ENCODE measurements at regions not wholly inside any gene's neighbourhood (a gene's known extent, or its start where the extent isn't known, plus 50 kb on each side); places are given as distances from the start of the nearest gene placed in this dataset.
A peak's percentile ranks its signal among the peaks of the same experiment; 100 is the strongest.

DNA sequence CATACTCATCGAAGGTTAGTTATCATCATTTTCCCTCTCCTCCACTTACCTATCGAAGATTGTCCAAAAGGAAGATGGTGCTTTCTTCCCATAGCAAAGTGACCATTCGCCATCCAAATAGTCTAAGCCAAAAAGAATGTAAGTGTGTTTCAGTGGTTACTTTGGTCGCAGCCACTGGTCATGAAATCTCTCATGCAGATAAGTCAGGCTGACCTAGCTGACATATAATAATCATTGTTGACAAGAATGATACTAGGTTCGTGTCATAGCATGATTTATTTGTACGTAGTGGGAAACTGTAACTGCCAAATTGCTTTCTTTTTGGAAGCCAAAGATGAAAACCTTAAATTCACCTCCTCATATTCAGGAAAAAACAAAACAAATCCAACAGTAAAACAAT is 89.6 kb upstream of the PMAIP1 start:
- WGBS (ENCODE audit: insufficient coverage): no CpG with 5 or more reads among the region's 6 CpGs

DNA sequence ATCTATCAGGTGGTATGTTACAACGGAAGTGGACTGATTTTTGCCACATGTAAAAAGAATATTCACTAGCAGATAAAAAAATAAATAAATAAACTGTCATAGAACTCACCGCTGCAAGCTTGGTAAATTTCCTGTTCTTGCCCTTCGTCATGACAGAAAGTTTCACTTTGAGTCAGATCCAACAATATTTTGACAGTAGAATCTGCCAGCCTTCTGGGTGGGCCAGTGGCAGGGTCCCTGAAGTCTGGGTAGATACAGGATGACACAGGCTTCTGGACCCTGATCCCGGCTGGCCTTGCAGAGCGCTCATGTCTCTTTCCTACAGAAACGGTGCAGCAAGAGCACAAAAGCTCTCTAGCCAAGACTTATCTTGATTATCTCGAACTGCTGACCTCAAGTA is 97.8 kb upstream of the PMAIP1 start:
- H3K4me3 Mint-ChIP-seq: no peak overlapping the region
- H3K4me1 ChIP-seq (ENCODE audit: control insufficient read depth in 1 of 2, extremely low read depth in 1 of 2, insufficient read depth in 2 of 2, low read length in 2 of 2): peaks cover 0 to 4% of the 10 kb centered on the region in 2 experiments

More for the DNA sequence above, 89.6 kb upstream of the PMAIP1 start:
- Histone ChIP-seq H3K4me1 (ENCODE audit: control insufficient read depth in 1 of 2, extremely low read depth in 1 of 2, insufficient read depth in 2 of 2, low read length in 2 of 2) (no peaks in the 10 kb centered on the region), H3K4me3 (ENCODE audit: control insufficient read depth in 1 of 2, extremely low read depth in 1 of 2, low read length in 1 of 2) (no peak overlapping the region), H3K9me3 (no peaks in the 10 kb centered on the region), H3K27ac (ENCODE audit: low read length) (no peak overlapping the region), H3K36me3 (ENCODE audit: control insufficient read depth in 2 of 2, extremely low read depth in 1 of 2, insufficient read depth in 1 of 2, low read length in 1 of 2) (no peaks in the 10 kb centered on the region), H3K27me3 (replicated peaks in 1 of 2; ENCODE audit: control insufficient read depth in 2 of 2, extremely low read depth in 1 of 2, insufficient read depth in 2 of 2, low read length in 1 of 2) (peaks cover 0 to 8% of the 10 kb centered on the region in 2 experiments)
- no peak overlapping the region for H3K4me3 Mint-ChIP-seq
- no peaks in the 10 kb centered on the region for H3K36me3 Mint-ChIP-seq
- ChIA-PET POLR2A (no interaction called here), CTCF (no interaction called here)
- no peak overlapping the region for H3K27ac Mint-ChIP-seq
- H3K4me1 Mint-ChIP-seq: no peaks in the 10 kb centered on the region
- H3K9me3 Mint-ChIP-seq: no peaks in the 10 kb centered on the region
- no peak for DNase-seq
- no peak for ATAC-seq (replicated peaks in 1 of 4)
- H3K27me3 Mint-ChIP-seq: peaks cover 10% of the 10 kb centered on the region in 2 donors

DNA sequence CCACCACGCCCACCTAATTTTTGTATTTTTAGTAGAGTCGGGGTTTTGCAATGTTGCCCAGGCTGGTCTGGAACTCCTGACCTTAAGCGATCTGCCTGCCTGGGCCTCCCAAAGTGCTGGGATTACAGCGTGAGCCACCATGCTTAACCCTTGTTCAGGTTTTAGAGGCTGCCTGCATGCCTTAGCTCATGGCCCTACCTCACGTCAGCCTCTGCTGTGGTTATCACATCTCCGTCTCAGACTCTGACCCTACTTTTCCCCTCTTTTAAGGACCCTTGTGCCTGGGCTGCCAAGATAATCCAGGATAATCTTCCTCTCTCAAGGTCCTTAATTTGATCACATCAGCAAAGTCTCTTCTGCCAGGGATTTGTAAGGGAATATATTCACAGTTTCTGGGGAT is 98.2 kb upstream of the PMAIP1 start:
- H3K27ac ChIP-seq (ENCODE audit: low read length): no peak overlapping the region
- no peak overlapping the region for H3K4me3 Mint-ChIP-seq
- ChIA-PET CTCF (no interaction called here), POLR2A (no interaction called here)
- H3K27me3 Mint-ChIP-seq: no peaks in the 10 kb centered on the region
- DNase-seq (no peak), ATAC-seq (replicated peaks in 1 of 4) (no peak)
- H3K4me1 Mint-ChIP-seq: peaks cover 0 to 5% (median 5%) of the 10 kb centered on the region in 3 donors
- no peaks in the 10 kb centered on the region for H3K27me3 ChIP-seq (replicated peaks in 1 of 2; ENCODE audit: control insufficient read depth in 2 of 2, extremely low read depth in 1 of 2, insufficient read depth in 2 of 2, low read length in 1 of 2)
- H3K4me1 ChIP-seq (ENCODE audit: control insufficient read depth in 1 of 2, extremely low read depth in 1 of 2, insufficient read depth in 2 of 2, low read length in 2 of 2): peaks cover 0 to 4% of the 10 kb centered on the region in 2 experiments
- no peaks in the 10 kb centered on the region for H3K36me3 ChIP-seq (ENCODE audit: control insufficient read depth in 2 of 2, extremely low read depth in 1 of 2, insufficient read depth in 1 of 2, low read length in 1 of 2)
- no peak overlapping the region for H3K4me3 ChIP-seq (ENCODE audit: control insufficient read depth in 1 of 2, extremely low read depth in 1 of 2, low read length in 1 of 2)
- H3K9me3 ChIP-seq: no peaks in the 10 kb centered on the region
- H3K27ac Mint-ChIP-seq: no peak overlapping the region
- no peaks in the 10 kb centered on the region for H3K36me3 Mint-ChIP-seq
- 91% methylated on average over 5 of the region's 6 CpGs for WGBS (ENCODE audit: insufficient coverage)
- H3K9me3 Mint-ChIP-seq: no peaks in the 10 kb centered on the region

More for the DNA sequence above, 97.8 kb upstream of the PMAIP1 start:
- CTCF ChIA-PET: no interaction called here
- peaks cover 0 to 5% (median 5%) of the 10 kb centered on the region in 3 donors for H3K4me1 Mint-ChIP-seq
- POLR2A ChIA-PET: no interaction called here
- no peaks in the 10 kb centered on the region for H3K36me3 Mint-ChIP-seq
- no peaks in the 10 kb centered on the region for H3K27me3 ChIP-seq (replicated peaks in 1 of 2; ENCODE audit: control insufficient read depth in 2 of 2, extremely low read depth in 1 of 2, insufficient read depth in 2 of 2, low read length in 1 of 2)
- no peak overlapping the region for H3K4me3 ChIP-seq (ENCODE audit: control insufficient read depth in 1 of 2, extremely low read depth in 1 of 2, low read length in 1 of 2)
- peak overlapping the region in 1 of 2 donors; percentile 18 for H3K27ac Mint-ChIP-seq
- no peaks in the 10 kb centered on the region for H3K27me3 Mint-ChIP-seq
- peak overlapping the region; percentile 10 for H3K27ac ChIP-seq (ENCODE audit: low read length)
- WGBS (ENCODE audit: insufficient coverage): 54% methylated on average over 5 of the region's 7 CpGs
- DNase-seq: peak in 1 of 35 experiments; percentile 6
- H3K9me3 ChIP-seq: no peaks in the 10 kb centered on the region
- no peaks in the 10 kb centered on the region for H3K36me3 ChIP-seq (ENCODE audit: control insufficient read depth in 2 of 2, extremely low read depth in 1 of 2, insufficient read depth in 1 of 2, low read length in 1 of 2)
- ATAC-seq (replicated peaks in 1 of 4): no peak
- no peaks in the 10 kb centered on the region for H3K9me3 Mint-ChIP-seq

DNA sequence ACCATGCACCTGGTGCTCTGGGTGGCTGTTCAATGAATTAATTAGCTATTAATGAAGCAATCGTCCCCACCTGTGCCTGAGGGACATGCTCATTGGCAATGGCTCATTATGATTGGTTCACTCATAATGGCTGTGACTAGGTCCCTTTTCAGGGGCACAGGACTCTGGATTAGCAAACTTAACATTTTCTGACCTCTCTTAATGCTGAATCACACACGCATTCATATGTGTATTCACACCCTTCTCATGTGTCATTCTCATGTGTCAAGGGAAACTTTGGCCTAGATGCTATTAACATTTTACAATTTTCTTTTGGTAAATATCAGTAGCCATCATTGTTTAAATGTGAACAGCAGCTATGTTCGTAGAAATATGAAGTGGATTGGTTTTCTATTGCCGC is 98.9 kb upstream of the PMAIP1 start:
- Mint-ChIP-seq H3K4me3 (no peak overlapping the region), H3K27me3 (no peaks in the 10 kb centered on the region), H3K4me1 (peaks cover 0 to 5% (median 5%) of the 10 kb centered on the region in 3 donors), H3K36me3 (no peaks in the 10 kb centered on the region), H3K9me3 (no peaks in the 10 kb centered on the region), H3K27ac (no peak overlapping the region)
- Histone ChIP-seq H3K9me3 (no peaks in the 10 kb centered on the region), H3K27ac (ENCODE audit: low read length) (no peak overlapping the region), H3K4me1 (ENCODE audit: control insufficient read depth in 1 of 2, extremely low read depth in 1 of 2, insufficient read depth in 2 of 2, low read length in 2 of 2) (peaks cover 0 to 4% of the 10 kb centered on the region in 2 experiments), H3K36me3 (ENCODE audit: control insufficient read depth in 2 of 2, extremely low read depth in 1 of 2, insufficient read depth in 1 of 2, low read length in 1 of 2) (no peaks in the 10 kb centered on the region), H3K4me3 (ENCODE audit: control insufficient read depth in 1 of 2, extremely low read depth in 1 of 2, low read length in 1 of 2) (no peak overlapping the region), H3K27me3 (replicated peaks in 1 of 2; ENCODE audit: control insufficient read depth in 2 of 2, extremely low read depth in 1 of 2, insufficient read depth in 2 of 2, low read length in 1 of 2) (no peaks in the 10 kb centered on the region)
- ATAC-seq (replicated peaks in 1 of 4) (no peak), DNase-seq (no peak)
- CTCF ChIA-PET: no interaction called here
- WGBS (ENCODE audit: insufficient coverage): 55% methylated on average over 2 of the region's 4 CpGs
- POLR2A ChIA-PET: no interaction called here

DNA sequence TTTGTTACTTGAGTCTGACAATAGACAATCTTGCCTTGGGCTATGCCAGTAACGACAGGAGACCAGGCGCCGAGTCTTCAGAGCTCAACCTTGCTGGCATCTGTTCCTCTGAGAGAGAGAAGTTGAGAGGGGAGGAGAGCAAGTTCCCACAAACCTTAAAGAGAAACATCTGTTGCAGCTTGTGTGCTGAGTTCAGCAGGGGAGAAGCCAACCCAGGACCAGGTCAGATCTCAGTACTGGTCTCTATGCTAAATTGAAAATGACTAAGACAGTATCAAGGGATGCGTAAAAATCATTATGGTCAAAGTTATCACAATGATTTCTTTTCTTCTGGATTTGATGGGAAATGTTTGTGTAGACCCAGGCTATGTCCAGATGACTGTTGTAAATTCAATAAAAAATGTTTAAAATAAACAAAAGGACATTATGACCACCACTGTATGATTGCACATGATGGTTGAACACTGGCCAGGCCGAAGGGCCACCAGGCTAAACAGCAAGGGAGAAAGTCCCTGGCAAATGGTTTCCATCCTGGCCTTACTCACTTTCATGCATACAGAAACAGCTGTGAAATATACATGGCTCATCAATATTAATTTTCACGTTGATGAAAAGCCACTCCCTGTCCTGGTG is 100.3 kb upstream of the PMAIP1 start:
- H3K9me3 ChIP-seq: no peaks in the 10 kb centered on the region
- 77% methylated on average over 3 of the region's 6 CpGs for WGBS (ENCODE audit: insufficient coverage)
- Mint-ChIP-seq H3K4me3 (no peak overlapping the region), H3K27ac (no peak overlapping the region), H3K36me3 (no peaks in the 10 kb centered on the region), H3K9me3 (no peaks in the 10 kb centered on the region), H3K4me1 (peaks cover 0 to 5% (median 5%) of the 10 kb centered on the region in 3 donors), H3K27me3 (no peaks in the 10 kb centered on the region)
- H3K27me3 ChIP-seq (replicated peaks in 1 of 2; ENCODE audit: control insufficient read depth in 2 of 2, extremely low read depth in 1 of 2, insufficient read depth in 2 of 2, low read length in 1 of 2): no peaks in the 10 kb centered on the region
- ChIA-PET POLR2A (no interaction called here), CTCF (no interaction called here)
- DNase-seq (no peak), ATAC-seq (replicated peaks in 1 of 4) (no peak)
- no peaks in the 10 kb centered on the region for H3K36me3 ChIP-seq (ENCODE audit: control insufficient read depth in 2 of 2, extremely low read depth in 1 of 2, insufficient read depth in 1 of 2, low read length in 1 of 2)
- no peak overlapping the region for H3K27ac ChIP-seq (ENCODE audit: low read length)
- H3K4me1 ChIP-seq (ENCODE audit: control insufficient read depth in 1 of 2, extremely low read depth in 1 of 2, insufficient read depth in 2 of 2, low read length in 2 of 2): peaks cover 0 to 4% of the 10 kb centered on the region in 2 experiments
- H3K4me3 ChIP-seq (ENCODE audit: control insufficient read depth in 1 of 2, extremely low read depth in 1 of 2, low read length in 1 of 2): no peak overlapping the region

DNA sequence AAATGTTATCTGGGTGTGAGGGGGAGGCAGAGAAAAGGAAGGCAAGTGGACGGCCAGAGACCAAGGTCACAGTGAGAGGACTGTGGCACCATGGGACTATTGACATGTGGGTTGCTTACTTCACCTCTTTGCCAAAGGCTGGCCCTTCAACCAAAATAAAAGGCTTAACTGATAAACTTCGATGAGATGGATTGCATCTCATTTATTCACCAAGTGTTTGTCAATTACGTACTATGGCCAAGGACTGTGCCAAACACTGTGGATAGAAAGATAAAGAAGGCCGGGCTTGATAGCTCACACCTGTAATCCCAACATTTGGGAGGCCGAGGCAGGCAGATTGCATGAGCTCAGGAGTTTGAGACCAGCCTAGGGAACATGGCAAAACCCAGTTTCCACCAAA is 98.7 kb upstream of the CCBE1 start:
- Mint-ChIP-seq H3K4me3 (no peak overlapping the region), H3K27me3 (no peaks in the 10 kb centered on the region), H3K36me3 (no peaks in the 10 kb centered on the region), H3K4me1 (no peaks in the 10 kb centered on the region), H3K27ac (no peak overlapping the region), H3K9me3 (no peaks in the 10 kb centered on the region)
- no peak overlapping the region for H3K27ac ChIP-seq (ENCODE audit: low read length)
- ATAC-seq (replicated peaks in 1 of 4) (no peak), DNase-seq (no peak)
- POLR2A ChIA-PET: no interaction called here
- no peak overlapping the region for H3K4me3 ChIP-seq (ENCODE audit: control insufficient read depth in 1 of 2, extremely low read depth in 1 of 2, low read length in 1 of 2)
- CTCF ChIA-PET: no interaction called here
- H3K4me1 ChIP-seq (ENCODE audit: control insufficient read depth in 1 of 2, extremely low read depth in 1 of 2, insufficient read depth in 2 of 2, low read length in 2 of 2): no peaks in the 10 kb centered on the region
- H3K36me3 ChIP-seq (ENCODE audit: control insufficient read depth in 2 of 2, extremely low read depth in 1 of 2, insufficient read depth in 1 of 2, low read length in 1 of 2): no peaks in the 10 kb centered on the region
- H3K9me3 ChIP-seq: no peaks in the 10 kb centered on the region
- no peaks in the 10 kb centered on the region for H3K27me3 ChIP-seq (replicated peaks in 1 of 2; ENCODE audit: control insufficient read depth in 2 of 2, extremely low read depth in 1 of 2, insufficient read depth in 2 of 2, low read length in 1 of 2)
- no CpG with 5 or more reads among the region's 5 CpGs for WGBS (ENCODE audit: insufficient coverage)

DNA sequence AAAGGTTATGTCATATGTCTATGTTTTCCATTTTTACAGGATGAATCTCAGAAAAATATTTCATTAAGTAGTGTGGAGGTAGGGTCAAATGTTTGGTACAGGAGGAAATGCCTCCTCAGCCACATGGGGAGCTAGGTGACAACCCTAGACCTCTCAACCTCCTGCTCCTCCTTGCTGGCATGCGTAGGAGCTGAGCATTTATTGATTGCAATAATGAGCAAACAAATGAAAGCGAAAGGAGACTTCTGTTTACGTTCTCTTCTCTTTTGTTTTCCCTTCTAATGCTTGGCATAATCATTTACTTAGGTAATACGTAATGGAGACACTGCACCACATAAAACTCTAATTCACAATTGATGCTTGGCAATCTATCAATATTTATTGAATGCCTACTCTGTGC is 95.1 kb upstream of the CCBE1 start:
- no CpG with 5 or more reads among the region's 4 CpGs for WGBS (ENCODE audit: insufficient coverage)
- no peaks in the 10 kb centered on the region for H3K27me3 ChIP-seq (replicated peaks in 1 of 2; ENCODE audit: control insufficient read depth in 2 of 2, extremely low read depth in 1 of 2, insufficient read depth in 2 of 2, low read length in 1 of 2)
- H3K27me3 Mint-ChIP-seq: no peaks in the 10 kb centered on the region
- H3K27ac Mint-ChIP-seq: no peak overlapping the region
- ChIA-PET POLR2A (interaction anchor here in 1 of 2 donors (0.7 kb wide), 1 partner anchor 25 kb away, joined by 7 read pairs; no protein-coding TSS in a partner anchor), CTCF (no interaction called here)
- H3K4me1 ChIP-seq (ENCODE audit: control insufficient read depth in 1 of 2, extremely low read depth in 1 of 2, insufficient read depth in 2 of 2, low read length in 2 of 2): no peaks in the 10 kb centered on the region
- no peaks in the 10 kb centered on the region for H3K36me3 Mint-ChIP-seq
- no peaks in the 10 kb centered on the region for H3K4me1 Mint-ChIP-seq
- H3K4me3 ChIP-seq (ENCODE audit: control insufficient read depth in 1 of 2, extremely low read depth in 1 of 2, low read length in 1 of 2): no peak overlapping the region
- H3K9me3 Mint-ChIP-seq: no peaks in the 10 kb centered on the region
- ATAC-seq (replicated peaks in 1 of 4): no peak
- H3K4me3 Mint-ChIP-seq: no peak overlapping the region
- H3K9me3 ChIP-seq: no peaks in the 10 kb centered on the region
- no peaks in the 10 kb centered on the region for H3K36me3 ChIP-seq (ENCODE audit: control insufficient read depth in 2 of 2, extremely low read depth in 1 of 2, insufficient read depth in 1 of 2, low read length in 1 of 2)
- no peak overlapping the region for H3K27ac ChIP-seq (ENCODE audit: low read length)
- no peak for DNase-seq

Measured in T-cell (primary cell).